ENCODE measurements at regions not wholly inside any gene's neighbourhood (a gene's known extent, or its start where the extent isn't known, plus 50 kb on each side); places are given as distances from the start of the nearest gene placed in this dataset.

- no peak for DNase-seq
Measured at GRCh38 chr2:19711470-19712372, 190.1 kb downstream of the TTC32 start.

GRCh38 chr2:19710230-19710629 is 191.6 kb downstream of the TTC32 start:
- DNase-seq: no peak

- no peak for DNase-seq
Measured at GRCh38 chr2:19709553-19709952, 192.2 kb downstream of the TTC32 start.

- no peak for DNase-seq
Measured at GRCh38 chr2:19708776-19709175, 193.0 kb downstream of the TTC32 start.

- no peak for DNase-seq
Measured at GRCh38 chr2:19706332-19706731, 195.5 kb downstream of the TTC32 start.

- no peak for DNase-seq
Measured at GRCh38 chr2:19702267-19702666, 199.5 kb downstream of the TTC32 start.

- no peak for DNase-seq
Measured at GRCh38 chr2:19700861-19701585, 200.8 kb downstream of the TTC32 start.

- no peak for DNase-seq
Measured at GRCh38 chr2:19697131-19697530, 204.7 kb downstream of the TTC32 start.

GRCh38 chr2:19695706-19696105 is 206.1 kb downstream of the TTC32 start:
- no peak for DNase-seq

GRCh38 chr2:19691892-19692291 is 209.9 kb downstream of the TTC32 start:
- DNase-seq: no peak

GRCh38 chr2:19690429-19690828 is 211.4 kb downstream of the TTC32 start:
- no peak for DNase-seq

GRCh38 chr2:19689646-19690168 is 212.1 kb downstream of the TTC32 start:
- DNase-seq: no peak

GRCh38 chr2:19688059-19688458 is 213.7 kb downstream of the TTC32 start:
- no peak for DNase-seq

- DNase-seq: no peak
Measured at GRCh38 chr2:19687017-19687659, 214.6 kb downstream of the TTC32 start.

GRCh38 chr2:19686439-19686838 is 215.3 kb downstream of the TTC32 start:
- no peak for DNase-seq

- DNase-seq: no peak
Measured at GRCh38 chr2:19685731-19686130, 216.1 kb downstream of the TTC32 start.

GRCh38 chr2:19684516-19684915 is 217.3 kb downstream of the TTC32 start:
- DNase-seq: no peak

GRCh38 chr2:19683556-19683955 is 218.2 kb downstream of the TTC32 start:
- DNase-seq: no peak

- no peak for DNase-seq
Measured at GRCh38 chr2:19682493-19682892, 219.3 kb downstream of the TTC32 start.

GRCh38 chr2:19677825-19678518 is 223.8 kb downstream of the TTC32 start:
- no peak for DNase-seq

- DNase-seq: no peak
Measured at GRCh38 chr2:19677215-19677777, 224.5 kb downstream of the TTC32 start.

GRCh38 chr2:19676770-19677169 is 225.0 kb downstream of the TTC32 start:
- no peak for DNase-seq
